Cerebellar cortex (tissue), 1 donor: ENCODE measurements at regions not wholly inside any gene's neighbourhood (a gene's known extent, or its start where the extent isn't known, plus 50 kb on each side); places are given as distances from the start of the nearest gene placed in this dataset.
A peak's percentile ranks its signal among the peaks of the same experiment; 100 is the strongest.

Experiments used
- DNase-seq: peaks from one replicate; pipeline ENCODE4 v3.0.0-alpha.2; 2015; ENCODE audit warnings: low spot score

DNA sequence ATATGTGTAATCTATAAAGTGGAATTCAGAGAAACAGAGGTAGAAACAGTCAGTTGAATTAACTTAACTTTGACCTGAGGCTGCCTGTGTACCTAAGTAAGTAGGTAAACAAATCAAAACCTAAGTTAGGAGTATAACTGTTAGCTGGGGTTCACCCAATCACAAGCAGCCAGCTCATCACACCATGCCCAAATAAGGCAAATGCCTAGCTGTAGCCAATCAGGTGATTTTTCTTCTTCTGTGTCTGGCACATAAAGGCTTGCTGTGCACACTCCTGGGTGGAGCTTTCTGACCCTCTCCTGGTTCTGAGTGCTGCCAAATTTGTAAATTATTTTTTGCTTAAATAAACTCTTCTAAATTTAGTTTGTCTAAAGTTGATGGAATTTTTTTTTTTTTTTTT, 54.7 kb upstream of the TRIM39 start:
- DNase-seq, result no peak

DNA sequence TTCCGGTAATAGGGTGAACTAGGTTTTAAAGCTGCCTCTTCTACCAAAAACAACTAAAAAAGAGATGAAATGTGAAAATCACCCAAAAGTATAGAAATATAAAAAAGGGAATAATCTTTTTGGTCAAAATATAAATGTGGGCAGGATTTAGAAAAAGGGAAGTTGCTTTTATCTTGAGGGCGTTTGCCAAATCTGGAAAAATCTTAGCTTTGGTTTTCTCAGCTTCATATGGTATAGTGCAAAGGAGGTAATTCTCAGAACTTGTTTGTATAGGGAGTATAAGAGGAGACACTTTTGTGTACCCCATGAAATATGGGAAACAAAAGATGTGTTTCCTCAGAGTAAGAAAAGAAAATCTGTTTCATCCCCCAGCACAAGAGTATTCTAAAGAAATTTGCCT, 54.2 kb upstream of the TRIM26 start:
- DNase-seq, result no peak

DNA sequence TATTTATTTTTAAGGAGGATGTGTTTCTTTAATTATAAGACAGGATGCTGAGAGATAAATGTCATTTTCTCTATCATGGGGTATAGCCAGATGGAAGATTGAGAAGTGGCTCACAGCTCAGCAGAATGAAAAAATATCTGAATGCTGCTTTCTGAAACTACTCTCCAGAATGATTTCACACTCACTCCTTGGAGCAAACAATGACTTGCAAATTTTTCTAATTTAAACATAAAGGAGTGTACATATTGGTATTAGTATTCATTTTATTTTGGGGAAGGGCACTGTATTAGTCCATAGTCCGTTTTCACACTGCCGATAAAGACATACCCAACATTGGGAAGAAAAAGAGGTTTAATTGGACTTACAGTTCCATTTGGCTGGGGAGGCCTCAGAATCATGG, 52.4 kb upstream of the TRIM26 start:
- no peak for DNase-seq

DNA sequence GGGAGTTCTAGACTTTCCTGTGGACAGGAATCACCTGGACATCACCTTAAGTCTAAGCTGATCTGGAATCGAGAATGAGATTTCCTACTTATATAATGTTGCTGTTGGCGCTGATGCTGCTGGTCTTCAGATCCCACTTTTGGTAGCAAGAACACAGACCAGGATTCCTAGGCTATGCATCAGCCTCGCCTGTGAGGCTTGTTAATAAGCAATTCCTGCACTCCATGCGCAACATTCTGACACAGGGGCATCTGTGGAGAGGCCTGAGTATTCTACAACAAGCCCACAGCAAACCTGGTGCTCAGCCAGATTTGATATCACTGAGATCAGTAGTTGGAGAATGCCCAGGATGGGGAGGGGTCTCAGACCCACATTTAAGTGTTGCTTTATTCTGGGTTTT, 52.0 kb upstream of the TRIM26 start:
- DNase-seq, result no peak

DNA sequence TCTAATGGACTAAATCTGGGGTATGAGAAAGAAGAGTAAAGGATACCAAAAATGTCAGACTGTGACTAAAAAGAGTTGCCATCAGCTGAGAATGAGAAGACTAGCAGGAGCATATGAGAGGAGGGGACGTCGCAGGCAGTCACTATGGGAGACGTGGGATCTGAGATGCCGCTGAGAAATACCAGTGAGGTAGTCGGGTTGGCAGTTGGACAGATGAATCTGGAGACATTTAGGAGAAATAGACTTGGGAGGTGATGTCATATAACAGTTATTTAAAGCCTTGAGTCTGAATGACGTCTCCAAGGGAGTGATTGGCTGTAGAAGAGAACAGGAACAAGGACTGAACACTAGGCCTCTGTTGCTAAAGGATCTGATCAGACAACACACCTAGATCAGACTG, 51.5 kb upstream of the TRIM26 start:
- peak; percentile 12 for DNase-seq

DNA sequence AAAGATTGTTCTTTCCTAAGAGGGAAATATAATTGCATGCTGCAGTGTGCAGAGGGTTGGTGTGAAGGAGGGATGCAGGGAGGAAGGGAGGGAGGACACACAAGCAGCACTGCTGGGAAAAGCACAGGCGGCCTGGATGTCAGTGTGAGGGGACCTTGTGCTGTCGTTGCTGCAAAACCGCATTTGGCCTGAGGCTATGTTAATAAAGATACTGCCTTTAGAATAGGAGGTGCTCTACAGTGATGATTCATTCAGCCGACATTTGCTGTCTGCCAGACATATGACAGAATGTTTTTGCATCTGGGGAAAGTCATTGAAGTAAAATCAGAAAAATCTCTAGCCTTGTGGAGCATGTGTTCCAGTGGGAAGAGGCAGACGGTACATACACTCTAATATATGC, 50.5 kb upstream of the TRIM26 start:
- DNase-seq, result no peak
